Ascending aorta (tissue), 2 donors: ENCODE measurements at regions not wholly inside any gene's neighbourhood (a gene's known extent, or its start where the extent isn't known, plus 50 kb on each side); places are given as distances from the start of the nearest gene placed in this dataset.

ENCODE experiments used
- DNase-seq, 2 donors: peaks; one replicate each; pipeline ENCODE4 v3.0.0-alpha.2; 2019; ENCODE audit warnings: low spot score in 2 of 2
- H3K27ac ChIP-seq, 2 donors: fragments of 200-600 bp; sonication (generic); one replicate each; pipeline ENCODE4 v1.5.1; 2016 to 2017; ENCODE audit warnings: mild to moderate bottlenecking in 1 of 2
- H3K27me3 ChIP-seq: fragments of 200-600 bp; sonication (generic); one replicate; pipeline ENCODE4 v1.5.1; 2017
- H3K36me3 ChIP-seq, 2 donors: fragments of 200-600 bp; sonication (generic); one replicate each; pipeline ENCODE4 v1.5.1; 2016
- H3K4me1 ChIP-seq, 2 donors: fragments of 200-600 bp; sonication (generic); one replicate each; pipeline ENCODE4 v1.5.1; 2016 to 2017; ENCODE audit warnings: mild to moderate bottlenecking in 1 of 2
- H3K4me3 ChIP-seq, 2 donors: fragments of 200-600 bp; sonication (generic); one replicate each; pipeline ENCODE4 v1.5.1; 2016 to 2017; ENCODE audit warnings: mild to moderate bottlenecking in 1 of 2
- H3K9me3 ChIP-seq, 2 donors: fragments of 200-600 bp; sonication (generic); one replicate each; pipeline ENCODE4 v1.5.1; 2016
- intact Hi-C: fragments of 100-400 bp; cut with DNase I; formaldehyde crosslinking; loops from one replicate; pipeline ENCODE4 v1.15.1; 2023
- TF ChIP-seq, protein P1 (sequence below), 3 experiments: fragments of 200-600 bp in 2 of 3; fragments of 450-650 bp in 1 of 3; sonication (generic) in 2 of 3; IDR thresholded peaks; one replicate each; pipeline ENCODE4 v1.5.1; 2016 to 2019; ENCODE audit warnings: antibody characterized with exemption in 3 of 3, mild to moderate bottlenecking in 1 of 3, moderate library complexity in 1 of 3

DNA sequence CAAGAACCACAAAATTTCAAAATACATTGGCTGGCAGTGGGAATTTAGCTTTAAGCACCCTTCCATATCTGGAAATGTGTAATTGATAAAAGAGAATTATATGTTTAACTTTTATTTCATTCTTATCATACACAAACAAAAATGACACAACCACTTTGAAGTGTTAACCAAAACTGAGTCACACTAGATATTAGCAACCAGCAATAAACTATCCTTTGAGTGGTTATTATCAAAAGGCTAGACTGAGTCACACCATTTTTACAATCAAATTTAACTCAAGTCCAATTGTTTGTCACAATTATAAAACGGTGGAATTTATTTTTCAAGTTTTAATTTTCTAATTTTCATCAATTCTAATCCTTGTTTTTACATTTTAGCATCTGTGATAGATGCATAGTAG is 121.7 kb downstream of the LIG4 start:
- no peaks in the 10 kb centered on the region for H3K4me1 ChIP-seq
- H3K36me3 ChIP-seq, result no peaks in the 10 kb centered on the region
- no peaks in the 10 kb centered on the region for H3K27me3 ChIP-seq
- no peak for DNase-seq
- no peaks in the 10 kb centered on the region for H3K9me3 ChIP-seq
- H3K4me3 ChIP-seq, result no peak overlapping the region
- intact Hi-C loops, result no loop called here
- H3K27ac ChIP-seq, result no peak overlapping the region
- TF ChIP-seq, protein P1, sequence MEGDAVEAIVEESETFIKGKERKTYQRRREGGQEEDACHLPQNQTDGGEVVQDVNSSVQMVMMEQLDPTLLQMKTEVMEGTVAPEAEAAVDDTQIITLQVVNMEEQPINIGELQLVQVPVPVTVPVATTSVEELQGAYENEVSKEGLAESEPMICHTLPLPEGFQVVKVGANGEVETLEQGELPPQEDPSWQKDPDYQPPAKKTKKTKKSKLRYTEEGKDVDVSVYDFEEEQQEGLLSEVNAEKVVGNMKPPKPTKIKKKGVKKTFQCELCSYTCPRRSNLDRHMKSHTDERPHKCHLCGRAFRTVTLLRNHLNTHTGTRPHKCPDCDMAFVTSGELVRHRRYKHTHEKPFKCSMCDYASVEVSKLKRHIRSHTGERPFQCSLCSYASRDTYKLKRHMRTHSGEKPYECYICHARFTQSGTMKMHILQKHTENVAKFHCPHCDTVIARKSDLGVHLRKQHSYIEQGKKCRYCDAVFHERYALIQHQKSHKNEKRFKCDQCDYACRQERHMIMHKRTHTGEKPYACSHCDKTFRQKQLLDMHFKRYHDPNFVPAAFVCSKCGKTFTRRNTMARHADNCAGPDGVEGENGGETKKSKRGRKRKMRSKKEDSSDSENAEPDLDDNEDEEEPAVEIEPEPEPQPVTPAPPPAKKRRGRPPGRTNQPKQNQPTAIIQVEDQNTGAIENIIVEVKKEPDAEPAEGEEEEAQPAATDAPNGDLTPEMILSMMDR (IDR thresholded peaks at IDR 0.05), result no peak

DNA sequence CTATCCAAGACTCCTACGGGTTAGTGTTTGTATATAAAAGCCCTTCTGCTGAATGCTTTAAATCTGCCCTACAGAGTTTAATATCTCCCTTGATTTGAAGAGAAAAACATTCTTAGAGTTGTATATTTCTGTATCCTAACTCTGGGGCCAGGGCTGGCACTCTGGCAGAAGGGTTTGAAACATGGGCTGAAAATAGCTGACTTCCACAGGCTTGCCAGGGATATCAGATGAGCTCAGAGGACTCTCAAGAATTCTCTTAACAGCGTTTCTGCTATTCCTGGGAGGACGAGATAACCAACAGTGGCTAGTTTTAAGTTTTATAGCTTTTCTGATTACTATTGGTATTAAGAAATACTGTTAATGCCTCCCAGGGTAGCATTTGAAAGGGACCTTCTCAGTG is 127.5 kb downstream of the LIG4 start:
- Histone ChIP-seq H3K4me3 (no peak overlapping the region), H3K27ac (no peak overlapping the region), H3K4me1 (no peaks in the 10 kb centered on the region), H3K27me3 (no peaks in the 10 kb centered on the region), H3K36me3 (no peaks in the 10 kb centered on the region), H3K9me3 (no peaks in the 10 kb centered on the region)
- DNase-seq, result no peak
- intact Hi-C loops, result no loop called here
- TF ChIP-seq, protein P1 (IDR thresholded peaks at IDR 0.05), result no peak

DNA sequence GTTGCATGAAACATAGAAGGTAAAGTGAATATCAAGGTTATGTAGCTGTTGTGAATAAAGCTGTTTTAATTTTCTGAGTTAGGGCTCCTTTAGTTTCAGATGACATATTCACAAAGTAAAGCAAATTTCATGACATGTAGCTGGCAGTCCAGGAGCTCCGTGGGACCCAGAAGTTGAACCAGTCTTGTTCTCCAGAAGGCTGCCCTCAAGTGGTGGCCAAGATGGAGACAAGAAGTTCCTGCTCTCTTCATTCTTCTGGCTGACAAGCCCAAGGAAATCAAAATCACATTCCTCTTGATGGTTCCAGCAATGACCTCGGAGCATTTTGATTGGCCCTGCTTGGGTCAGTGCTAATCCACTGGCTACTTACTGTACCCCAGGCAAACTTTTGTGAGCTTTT is 128.7 kb downstream of the LIG4 start:
- no peak overlapping the region for H3K4me3 ChIP-seq
- no peaks in the 10 kb centered on the region for H3K4me1 ChIP-seq
- H3K9me3 ChIP-seq, result no peaks in the 10 kb centered on the region
- TF ChIP-seq, protein P1 (IDR thresholded peaks at IDR 0.05), result no peak
- H3K27ac ChIP-seq, result no peak overlapping the region
- intact Hi-C loops, result no loop called here
- no peaks in the 10 kb centered on the region for H3K36me3 ChIP-seq
- H3K27me3 ChIP-seq, result no peaks in the 10 kb centered on the region
- DNase-seq, result no peak

DNA sequence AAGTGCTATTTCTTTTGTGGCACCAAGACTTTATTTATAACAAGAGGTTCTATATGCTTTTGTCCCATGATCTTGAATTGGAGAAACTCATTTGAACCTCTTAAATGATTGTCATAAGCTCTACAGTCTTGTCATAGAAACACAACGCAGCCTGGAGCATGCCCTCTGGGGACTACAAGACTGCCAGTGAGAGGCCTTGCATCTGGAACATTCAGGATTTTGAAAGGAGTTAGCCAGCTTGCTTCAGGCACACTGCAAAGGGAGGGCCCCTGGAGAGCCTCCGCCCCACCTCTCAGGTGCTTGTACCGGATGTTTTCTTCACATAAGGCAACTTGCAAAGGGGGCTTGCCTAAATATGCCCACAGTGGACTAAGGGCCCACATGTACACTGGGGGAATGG is 130.5 kb downstream of the LIG4 start:
- Histone ChIP-seq H3K27me3 (no peaks in the 10 kb centered on the region), H3K36me3 (no peaks in the 10 kb centered on the region), H3K9me3 (no peaks in the 10 kb centered on the region), H3K27ac (no peak overlapping the region), H3K4me3 (no peak overlapping the region), H3K4me1 (no peaks in the 10 kb centered on the region)
- intact Hi-C loops, result no loop called here
- no peak for DNase-seq
- TF ChIP-seq, protein P1 (IDR thresholded peaks at IDR 0.05), result no peak

DNA sequence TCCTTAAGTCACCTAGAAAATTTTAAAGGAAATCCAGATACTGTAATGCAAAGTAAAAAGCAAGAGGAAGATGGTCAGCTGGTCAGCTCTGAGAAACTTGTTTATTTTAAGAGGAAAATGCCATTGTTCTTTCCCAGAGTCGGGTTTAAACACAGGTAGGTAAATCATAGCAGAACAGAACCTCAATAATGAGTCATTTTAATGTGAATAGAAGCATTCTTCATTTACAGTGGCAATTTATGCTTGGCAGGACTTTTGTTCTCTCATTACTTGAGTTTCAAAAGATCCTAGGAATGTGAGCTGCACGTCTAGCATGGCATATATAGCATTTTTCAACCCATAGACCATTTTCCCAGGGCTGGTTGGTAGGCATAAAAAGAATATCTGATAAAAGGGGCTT is 132.3 kb downstream of the LIG4 start:
- no peaks in the 10 kb centered on the region for H3K27me3 ChIP-seq
- H3K36me3 ChIP-seq, result no peaks in the 10 kb centered on the region
- TF ChIP-seq, protein P1 (IDR thresholded peaks at IDR 0.05), result no peak
- intact Hi-C loops, result no loop called here
- no peaks in the 10 kb centered on the region for H3K9me3 ChIP-seq
- no peak overlapping the region for H3K27ac ChIP-seq
- no peak overlapping the region for H3K4me3 ChIP-seq
- H3K4me1 ChIP-seq, result no peaks in the 10 kb centered on the region
- DNase-seq, result no peak

DNA sequence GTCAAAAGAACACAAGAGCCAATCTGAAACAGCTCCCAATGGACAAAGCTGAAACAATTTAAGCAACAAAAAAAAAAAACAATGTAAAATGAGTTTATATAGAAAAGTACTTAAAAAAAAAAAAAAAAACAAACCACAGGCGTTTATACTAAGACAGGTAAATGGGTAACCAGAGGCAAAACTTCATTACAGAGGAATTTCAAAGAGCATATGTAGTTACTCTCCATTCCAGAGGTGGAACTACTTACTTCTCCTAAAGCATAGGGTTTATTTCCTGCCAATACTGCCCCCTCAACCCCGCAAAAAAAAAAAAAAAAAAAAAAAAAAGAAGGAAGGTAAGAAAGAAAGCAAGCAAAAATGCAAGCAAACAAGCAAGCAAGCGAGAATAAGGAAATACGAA is 132.9 kb downstream of the LIG4 start:
- H3K27ac ChIP-seq, result no peak overlapping the region
- peaks cover 0 to 4% of the 10 kb centered on the region in 2 donors for H3K9me3 ChIP-seq
- intact Hi-C loops, result no loop called here
- H3K27me3 ChIP-seq, result no peaks in the 10 kb centered on the region
- no peak for DNase-seq
- no peaks in the 10 kb centered on the region for H3K36me3 ChIP-seq
- TF ChIP-seq, protein P1 (IDR thresholded peaks at IDR 0.05), result no peak
- H3K4me3 ChIP-seq, result no peak overlapping the region
- no peaks in the 10 kb centered on the region for H3K4me1 ChIP-seq
